GM12873 (cell line): ENCODE measurements at regions not wholly inside any gene's neighbourhood (a gene's known extent, or its start where the extent isn't known, plus 50 kb on each side); places are given as distances from the start of the nearest gene placed in this dataset.

Source experiments
- TF ChIP-seq, protein P1 (sequence below): IDR thresholded peaks from 2 replicates; pipeline ENCODE4 v1.5.1; 2012; ENCODE audit warnings: low read depth, mild to moderate bottlenecking, moderate library complexity, low read length, control low read depth; ENCODE audit not compliant: insufficient read depth; ENCODE audit errors: missing control alignments

GRCh38 chr15:94125698-94126097 lies 105.7 kb upstream of the MCTP2 start:
- TF ChIP-seq, protein P1, sequence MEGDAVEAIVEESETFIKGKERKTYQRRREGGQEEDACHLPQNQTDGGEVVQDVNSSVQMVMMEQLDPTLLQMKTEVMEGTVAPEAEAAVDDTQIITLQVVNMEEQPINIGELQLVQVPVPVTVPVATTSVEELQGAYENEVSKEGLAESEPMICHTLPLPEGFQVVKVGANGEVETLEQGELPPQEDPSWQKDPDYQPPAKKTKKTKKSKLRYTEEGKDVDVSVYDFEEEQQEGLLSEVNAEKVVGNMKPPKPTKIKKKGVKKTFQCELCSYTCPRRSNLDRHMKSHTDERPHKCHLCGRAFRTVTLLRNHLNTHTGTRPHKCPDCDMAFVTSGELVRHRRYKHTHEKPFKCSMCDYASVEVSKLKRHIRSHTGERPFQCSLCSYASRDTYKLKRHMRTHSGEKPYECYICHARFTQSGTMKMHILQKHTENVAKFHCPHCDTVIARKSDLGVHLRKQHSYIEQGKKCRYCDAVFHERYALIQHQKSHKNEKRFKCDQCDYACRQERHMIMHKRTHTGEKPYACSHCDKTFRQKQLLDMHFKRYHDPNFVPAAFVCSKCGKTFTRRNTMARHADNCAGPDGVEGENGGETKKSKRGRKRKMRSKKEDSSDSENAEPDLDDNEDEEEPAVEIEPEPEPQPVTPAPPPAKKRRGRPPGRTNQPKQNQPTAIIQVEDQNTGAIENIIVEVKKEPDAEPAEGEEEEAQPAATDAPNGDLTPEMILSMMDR, result no peak

- TF ChIP-seq, protein P1, result no peak
These were observed 106.2 kb upstream of the MCTP2 start for GRCh38 chr15:94125156-94125555.

GRCh38 chr15:94122516-94122915 lies 108.8 kb upstream of the MCTP2 start:
- TF ChIP-seq, protein P1, result no peak

DNA sequence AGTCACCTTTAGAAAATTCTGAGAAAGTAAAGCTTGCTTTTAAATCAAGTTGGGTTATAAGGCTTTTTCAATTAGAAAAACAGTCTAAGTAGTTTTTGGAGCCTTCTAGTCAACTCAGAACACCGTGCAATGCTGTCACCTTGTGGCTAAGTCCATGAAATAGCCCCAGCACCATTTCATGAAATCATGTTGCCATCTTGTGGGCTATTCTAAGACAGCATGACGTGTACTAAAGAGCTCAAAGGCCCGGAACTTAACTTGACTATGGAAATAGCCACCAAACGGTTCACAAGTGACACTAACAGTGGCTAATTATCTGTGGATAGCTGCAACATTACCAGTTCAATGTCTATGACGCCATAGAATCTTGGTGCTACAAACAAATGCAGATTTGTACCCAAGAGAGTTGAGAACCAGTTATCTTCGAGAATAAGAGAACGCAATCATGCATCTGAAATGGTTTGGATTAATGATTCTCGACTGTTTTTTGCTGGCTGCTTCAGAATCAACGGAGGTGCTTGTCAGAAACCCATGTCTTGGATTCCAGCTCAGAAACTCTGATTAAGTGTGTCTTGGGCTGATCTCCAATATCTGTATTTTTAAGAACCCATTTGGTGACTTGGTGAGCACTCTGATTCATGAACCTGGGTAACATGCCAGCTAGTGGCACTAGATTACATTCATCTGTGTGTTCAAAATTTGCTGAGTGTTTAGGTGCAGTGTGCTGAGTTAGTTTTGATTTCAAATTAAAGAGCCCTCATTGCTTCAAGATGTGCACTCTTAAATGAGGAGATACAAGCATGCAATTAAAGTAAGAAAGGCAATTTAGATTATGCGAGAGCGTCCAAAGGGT lies 111.2 kb upstream of the MCTP2 start:
- TF ChIP-seq, protein P1, result peak; percentile 82

- TF ChIP-seq, protein P1, result no peak
These were observed 112.0 kb upstream of the MCTP2 start for GRCh38 chr15:94119298-94119811.

- TF ChIP-seq, protein P1, result no peak
These were observed 120.8 kb upstream of the MCTP2 start for GRCh38 chr15:94110476-94111130.

GRCh38 chr15:94107652-94108051 lies 123.7 kb upstream of the MCTP2 start:
- TF ChIP-seq, protein P1, result no peak
